ENCODE measurements at regions not wholly inside any gene's neighbourhood (a gene's known extent, or its start where the extent isn't known, plus 50 kb on each side); places are given as distances from the start of the nearest gene placed in this dataset.
"Not testable (repeated sequence)": the region's sequence is repeated elsewhere in the genome, so short reads cannot be mapped to it uniquely, and the experiment has no call there.

- not testable (repeated sequence) for DNase-seq
Observed at GRCh38 chr4:45207241-45207863, 481.0 kb upstream of the GNPDA2 start.

- no peak for DNase-seq
Observed at GRCh38 chr4:45199736-45200135, 473.4 kb upstream of the GNPDA2 start.

DNA sequence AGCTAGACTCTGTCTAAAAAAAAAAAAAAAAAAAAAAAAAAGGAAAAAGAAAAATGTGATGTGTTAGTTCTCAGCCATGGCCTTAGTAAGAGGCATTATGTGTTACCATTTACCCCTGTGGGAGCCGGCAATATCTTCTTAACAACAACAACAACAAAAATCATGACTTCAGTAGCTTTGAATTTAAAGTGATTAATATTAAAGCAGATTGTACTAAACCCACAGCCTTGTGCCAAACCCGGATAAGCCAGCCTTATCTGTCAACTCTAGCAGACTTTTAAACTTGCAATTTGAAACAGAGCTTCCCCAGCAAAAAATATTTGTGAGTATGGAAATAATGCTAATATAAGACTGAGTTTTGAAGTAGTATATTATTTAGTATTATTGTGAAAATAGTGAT is 462.1 kb upstream of the GNPDA2 start:
- no peak for DNase-seq

GRCh38 chr4:45186249-45186648 is 459.9 kb upstream of the GNPDA2 start:
- DNase-seq: no peak

DNA sequence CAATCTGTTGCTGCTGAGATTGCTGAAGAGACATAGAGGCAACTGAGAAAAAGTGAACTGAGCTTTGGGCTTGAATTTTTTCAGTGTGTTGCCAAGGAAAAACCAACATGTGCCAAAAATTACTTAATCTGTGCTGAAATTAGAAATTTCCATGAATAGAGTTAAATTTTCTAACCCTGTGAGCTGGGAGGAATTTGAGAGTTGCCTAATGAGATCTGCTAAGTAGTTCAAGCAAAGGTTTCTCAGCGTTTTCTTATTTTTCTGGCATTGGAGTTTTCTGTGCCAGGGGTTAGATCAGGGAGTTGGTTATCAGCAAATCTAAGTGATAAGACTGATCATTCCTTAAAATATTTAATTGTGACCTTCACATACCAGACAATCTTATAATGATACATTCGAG is 457.5 kb upstream of the GNPDA2 start:
- DNase-seq: no peak

DNA sequence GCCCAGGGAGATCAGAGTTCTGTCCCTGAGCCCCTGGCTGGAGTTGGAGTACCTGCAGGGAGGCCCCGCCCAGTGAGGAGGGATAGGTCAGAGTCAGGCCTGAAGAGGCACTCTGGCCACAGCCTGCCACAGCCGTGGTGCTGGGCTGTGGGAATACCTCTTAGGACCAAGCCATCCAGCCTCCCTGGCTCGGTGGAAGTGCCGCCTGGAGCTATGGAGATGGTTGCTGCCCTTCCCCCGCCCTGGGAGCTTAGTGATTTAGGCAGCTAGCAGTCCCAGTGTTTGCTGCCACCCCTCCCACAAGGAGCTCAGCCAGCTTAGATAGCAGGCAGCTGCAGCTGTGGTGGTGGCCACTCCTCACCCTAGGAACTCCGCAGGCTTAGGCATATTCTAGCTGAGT is 446.3 kb upstream of the GNPDA2 start:
- DNase-seq: no peak

DNA sequence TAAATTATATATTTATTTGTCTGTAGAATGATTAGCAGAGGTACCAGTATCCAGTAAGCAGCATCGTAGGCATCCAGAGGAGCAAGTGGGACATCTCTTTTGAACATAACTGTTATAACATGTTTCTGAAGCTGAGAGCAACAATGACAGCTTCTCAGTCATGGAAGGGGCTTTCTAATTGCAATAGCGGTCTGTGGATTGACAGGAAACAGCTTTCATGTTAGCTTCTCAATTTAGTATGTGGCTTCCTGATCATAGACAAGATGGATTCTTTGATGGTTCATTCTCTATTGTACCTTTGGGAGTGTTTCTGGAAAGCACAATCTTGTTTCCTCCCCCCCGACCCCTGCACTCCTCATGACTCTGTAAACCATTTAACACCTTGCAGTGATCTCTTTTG is 434.6 kb upstream of the GNPDA2 start:
- no peak for DNase-seq

- no peak for DNase-seq
Observed at GRCh38 chr4:45155081-45155777, 428.9 kb upstream of the GNPDA2 start.

DNA sequence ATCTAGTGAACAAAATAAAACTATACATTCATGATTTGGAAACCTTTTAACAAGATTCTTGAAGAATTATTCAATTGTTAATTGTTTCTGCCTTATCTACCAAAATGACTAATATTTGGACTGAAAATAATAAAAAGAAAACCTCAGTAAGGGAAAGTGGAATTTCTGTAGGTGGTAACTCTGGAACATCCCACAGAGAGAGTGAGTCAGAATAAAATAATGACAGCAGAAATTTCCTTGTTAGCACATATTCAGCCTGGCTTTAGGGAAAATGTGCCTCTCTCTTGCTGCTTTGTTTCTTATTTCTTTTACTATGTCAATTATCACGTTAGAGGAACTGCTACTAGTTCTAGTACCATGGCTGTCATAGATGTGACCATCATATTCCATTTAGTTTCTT is 421.5 kb upstream of the GNPDA2 start:
- no peak for DNase-seq

DNA sequence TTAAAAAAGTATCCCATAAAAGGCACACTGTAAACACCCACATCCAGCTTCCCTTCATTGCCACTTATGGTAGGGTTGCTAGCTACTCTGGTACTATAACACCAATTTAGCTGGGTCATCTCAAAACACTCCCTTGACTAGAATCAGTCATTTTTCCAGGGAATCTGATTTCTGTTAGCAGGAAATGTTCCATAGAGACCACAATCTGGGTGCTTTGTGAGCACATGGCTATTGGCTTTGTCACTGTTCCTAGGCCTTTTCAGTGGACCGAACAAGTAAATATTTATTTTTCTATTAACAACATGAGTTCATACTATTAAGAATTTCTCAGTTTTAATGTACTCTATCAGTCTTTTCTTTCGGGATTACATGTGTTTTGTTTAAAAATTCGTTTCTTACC is 404.7 kb upstream of the GNPDA2 start:
- no peak for DNase-seq

DNA sequence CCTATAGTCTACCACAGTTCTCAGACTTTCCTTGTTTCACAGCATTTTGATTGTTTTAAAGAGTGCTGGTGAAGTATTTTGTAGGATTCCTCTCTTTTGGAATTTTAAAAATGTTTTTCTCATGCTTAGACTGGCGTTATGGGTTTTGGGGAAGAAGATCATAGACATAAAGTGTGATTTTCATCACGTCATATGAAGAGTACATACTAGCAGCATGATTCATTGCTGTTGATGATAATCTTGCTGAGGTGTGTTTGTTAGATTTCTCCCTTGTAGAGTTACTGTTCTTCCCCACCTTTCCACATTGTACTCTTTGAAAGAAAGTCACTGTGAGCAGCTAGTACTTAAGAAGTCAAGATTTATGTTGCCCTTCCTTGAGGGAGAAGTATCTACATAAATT is 396.1 kb upstream of the GNPDA2 start:
- DNase-seq: no peak

DNA sequence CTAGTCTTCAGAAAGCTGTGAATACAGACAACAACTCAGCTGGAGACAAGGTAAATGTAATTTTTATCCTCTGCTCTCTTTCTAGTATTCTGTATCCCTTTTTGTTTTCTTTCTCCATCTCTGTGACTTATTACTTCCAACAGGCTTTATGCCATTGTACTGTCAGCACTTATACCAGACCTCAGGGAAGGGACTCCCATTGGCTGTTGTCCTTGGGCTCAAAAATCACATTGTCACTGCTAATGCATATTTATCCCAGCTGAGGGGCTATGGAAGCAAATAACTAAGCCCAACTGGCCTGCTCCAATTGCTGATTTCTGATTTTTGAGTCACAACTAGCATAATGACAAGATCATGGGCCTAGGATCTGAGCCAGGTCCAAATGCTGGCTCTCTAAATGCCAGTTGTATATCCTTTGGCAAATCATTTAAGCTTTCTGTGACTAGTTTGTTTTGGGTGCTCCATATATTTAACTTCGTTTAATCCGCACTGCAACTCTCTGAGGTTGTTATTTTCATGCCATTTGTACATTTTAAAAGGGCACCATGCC is 395.1 kb upstream of the GNPDA2 start:
- DNase-seq: no peak

DNA sequence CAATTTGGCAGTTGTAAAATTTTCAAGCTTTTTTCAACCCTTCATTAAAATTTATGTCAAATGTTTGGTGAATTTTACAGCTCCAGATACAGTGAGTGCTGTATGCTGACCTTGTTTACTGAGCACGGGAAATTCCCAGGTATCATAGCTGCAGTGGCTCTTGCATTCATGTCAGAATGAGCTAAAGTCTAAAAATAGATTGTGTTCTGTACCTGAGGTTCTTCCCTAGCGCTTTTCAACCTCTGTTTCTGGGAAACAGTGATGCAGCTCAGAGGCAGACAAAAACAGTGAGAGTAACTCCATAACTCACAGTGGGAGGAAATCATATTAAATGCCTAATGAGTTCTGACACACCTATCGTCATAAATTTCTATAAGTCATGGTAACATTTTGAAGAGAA is 393.8 kb upstream of the GNPDA2 start:
- no peak for DNase-seq

DNA sequence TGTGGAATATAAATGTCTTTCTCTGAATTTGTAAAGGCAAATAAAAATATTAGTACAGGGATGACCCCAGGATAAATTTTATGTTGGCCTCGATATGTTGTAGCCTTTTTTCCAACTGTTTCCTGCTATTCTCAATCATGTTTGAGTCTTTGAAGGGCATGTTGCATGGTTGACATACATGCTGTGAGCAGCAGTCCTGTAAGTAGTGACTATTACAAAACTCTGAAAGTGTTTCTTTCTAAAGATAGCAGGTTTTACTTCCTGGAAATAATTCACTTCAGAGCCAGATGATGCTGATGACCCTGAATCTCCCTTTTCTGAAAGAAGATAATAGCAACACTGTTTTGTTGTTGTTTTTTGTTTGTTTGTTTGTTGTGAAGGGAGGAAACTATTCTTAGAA is 393.0 kb upstream of the GNPDA2 start:
- no peak for DNase-seq

- DNase-seq: no peak
Observed at GRCh38 chr4:45102716-45103115, 376.4 kb upstream of the GNPDA2 start.

DNA sequence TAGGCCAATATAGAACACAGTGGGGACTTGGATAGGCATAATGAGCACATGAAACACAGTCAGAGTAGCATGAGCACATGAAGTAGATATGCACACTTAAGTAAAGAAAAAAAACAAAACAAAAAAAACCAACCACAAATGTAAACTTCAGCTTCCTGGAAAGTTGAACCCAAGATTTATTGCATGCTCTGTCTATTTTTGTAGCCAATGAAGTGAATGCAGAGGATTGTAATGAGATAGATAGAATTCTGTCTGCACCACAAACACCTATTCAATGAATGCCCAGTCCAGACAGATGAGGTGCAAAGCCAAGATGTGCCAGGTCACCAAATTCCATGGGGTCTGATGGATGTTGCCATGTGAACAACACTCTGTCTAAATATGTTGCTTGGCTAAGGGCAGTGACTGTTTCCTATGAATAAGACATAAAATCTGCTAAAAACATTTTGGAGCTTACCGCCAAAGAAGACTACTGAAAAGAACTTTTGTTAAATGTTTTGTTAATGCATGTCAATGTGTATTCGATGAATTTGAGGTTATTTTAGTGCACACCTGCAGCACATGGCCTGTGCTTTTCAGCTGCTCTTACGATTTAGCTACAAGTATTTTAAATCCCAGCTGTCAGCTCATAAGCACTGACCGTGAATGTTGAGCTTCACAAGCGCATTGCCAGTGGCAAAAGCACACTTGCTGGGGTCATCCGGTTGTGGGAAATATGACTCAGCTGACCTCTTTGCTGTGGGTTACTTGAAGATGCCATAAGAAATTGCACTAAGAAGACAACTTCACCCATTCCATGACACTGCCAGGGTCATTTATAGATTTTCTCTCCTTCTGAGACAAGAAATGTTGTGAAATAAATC is 374.8 kb upstream of the GNPDA2 start:
- no peak for DNase-seq

GRCh38 chr4:45099471-45099870 is 373.1 kb upstream of the GNPDA2 start:
- DNase-seq: no peak

- no peak for DNase-seq
Observed at GRCh38 chr4:45094684-45095083, 368.3 kb upstream of the GNPDA2 start.

- no peak for DNase-seq
Observed at GRCh38 chr4:45082101-45082500, 355.7 kb upstream of the GNPDA2 start.

DNA sequence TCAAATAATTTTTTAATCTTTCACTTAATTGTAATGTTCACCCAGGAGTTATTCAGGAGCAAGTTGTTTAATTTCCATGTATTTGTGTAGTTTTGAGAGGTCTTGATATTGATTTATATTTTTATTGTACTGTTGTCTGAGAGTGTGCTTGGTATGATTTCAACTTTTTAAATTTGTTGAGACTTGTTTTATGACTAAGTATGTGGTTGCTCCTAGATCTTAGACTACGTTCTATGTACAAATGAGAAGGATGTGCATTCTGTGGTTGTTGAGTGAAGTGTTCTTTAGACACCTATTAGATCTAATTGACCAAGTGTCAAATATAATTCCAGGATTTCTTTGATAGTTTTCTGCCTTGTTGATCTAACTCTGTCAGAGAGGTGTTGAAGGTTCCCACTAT is 353.3 kb upstream of the GNPDA2 start:
- DNase-seq: no peak

- no peak for DNase-seq
Observed at GRCh38 chr4:45078201-45078600, 351.8 kb upstream of the GNPDA2 start.

GRCh38 chr4:45072981-45073380 is 346.6 kb upstream of the GNPDA2 start:
- no peak for DNase-seq

GRCh38 chr4:45064741-45065140 is 338.4 kb upstream of the GNPDA2 start:
- DNase-seq: no peak

DNA sequence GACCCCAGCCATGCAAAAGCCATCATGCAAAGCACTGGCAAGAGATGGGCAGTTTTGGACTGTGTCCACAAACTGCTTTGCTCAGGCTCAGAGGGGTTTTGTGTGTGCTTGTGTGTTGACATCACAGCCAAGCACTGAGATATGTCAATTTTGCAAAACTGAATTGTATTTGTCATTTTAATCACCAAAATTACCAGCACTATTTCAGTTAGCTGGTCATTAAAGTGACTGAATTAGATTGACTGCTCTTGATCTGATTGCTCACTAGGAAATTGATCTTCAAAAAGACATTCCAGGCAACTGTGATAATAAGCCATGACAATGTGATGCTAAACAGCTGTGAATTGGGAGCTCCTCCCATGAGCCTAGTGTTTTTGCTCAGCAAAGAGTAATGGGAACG is 337.3 kb upstream of the GNPDA2 start:
- no peak for DNase-seq
